NCI-H2107 (cell line): ENCODE measurements at regions not wholly inside any gene's neighbourhood (a gene's known extent, or its start where the extent isn't known, plus 50 kb on each side); places are given as distances from the start of the nearest gene placed in this dataset.

Experiments used
- DNase-seq: peaks from one replicate; lab custom pipeline; 2025; lab: John Stamatoyannopoulos, UW

DNA sequence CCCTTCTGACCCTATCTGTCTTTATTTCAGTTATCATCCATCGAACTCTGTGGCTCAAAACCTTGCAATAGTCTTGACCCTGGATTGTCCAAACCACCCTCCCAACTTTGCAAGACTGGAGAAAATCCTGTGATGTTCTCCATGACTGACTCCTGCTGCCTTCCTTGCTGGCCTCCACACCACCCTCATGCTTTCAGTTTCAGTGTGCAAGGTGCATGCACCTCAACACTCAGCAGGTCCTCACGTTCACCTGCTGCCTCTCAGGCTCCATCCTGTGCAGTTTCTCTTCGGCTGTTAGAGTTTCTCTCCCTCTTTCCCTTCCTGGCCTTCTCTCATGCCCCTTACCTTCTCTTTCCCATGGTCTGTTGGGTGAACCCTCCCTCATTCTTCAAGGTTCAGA is 59.4 kb upstream of the ASIC2 start:
- DNase-seq, result no peak

DNA sequence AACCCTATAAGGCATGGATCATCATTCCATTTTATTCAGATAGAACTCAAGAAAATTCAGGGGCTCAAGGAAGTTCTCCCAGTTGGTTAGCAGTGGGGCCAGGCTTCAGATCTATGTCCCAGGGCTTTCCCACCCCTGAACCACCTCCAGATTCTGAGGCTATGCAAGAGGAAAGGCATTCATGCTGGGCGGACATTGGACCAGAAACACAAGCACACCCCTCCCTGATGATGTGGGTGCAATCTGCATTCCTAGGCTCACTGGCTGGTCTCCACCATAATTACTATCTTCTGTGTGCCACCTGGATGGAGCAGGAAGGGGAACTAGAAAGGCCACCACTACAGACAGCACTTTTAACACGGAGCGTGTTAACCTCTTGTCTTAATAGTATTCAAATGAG is 63.2 kb upstream of the ASIC2 start:
- DNase-seq, result no peak

DNA sequence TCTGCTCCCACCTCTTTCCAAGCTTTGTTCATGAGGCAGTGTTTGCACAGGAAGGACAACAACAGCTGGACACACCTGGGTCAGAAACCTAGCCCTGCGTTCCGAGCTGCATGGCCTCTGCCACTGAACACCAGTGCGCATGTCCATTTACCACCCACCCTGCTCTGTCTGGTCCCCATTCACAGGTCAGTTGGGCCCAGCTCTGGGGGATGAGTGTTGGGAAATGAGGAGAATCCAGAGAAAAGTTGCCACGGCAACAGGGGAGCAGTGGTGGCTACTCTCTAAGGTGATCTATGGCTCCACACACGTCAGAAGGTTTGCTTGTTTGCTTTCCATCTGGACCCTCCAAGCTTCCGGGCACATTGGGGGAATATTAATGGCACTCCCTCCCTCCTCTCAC is 70.4 kb upstream of the ASIC2 start:
- no peak for DNase-seq

DNA sequence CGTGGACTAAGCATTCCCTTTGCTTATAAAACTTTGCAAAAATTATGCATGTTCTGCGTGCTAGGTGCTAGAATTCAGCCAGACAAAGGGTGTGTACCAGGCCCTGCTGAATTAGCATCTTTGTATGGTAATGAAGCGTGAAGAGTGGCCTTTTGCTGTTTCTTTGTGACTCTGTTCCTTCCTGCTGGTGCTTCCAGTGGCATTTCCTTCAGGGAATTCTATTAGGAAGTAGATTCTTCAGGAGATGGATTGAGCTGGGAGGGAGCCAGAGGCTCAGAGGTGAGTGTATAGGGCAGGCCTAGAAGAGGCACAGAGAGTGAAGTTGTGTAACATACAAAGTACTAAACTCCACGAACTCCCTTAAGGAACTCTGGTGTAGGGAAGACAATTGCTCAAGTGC is 73.9 kb upstream of the ASIC2 start:
- no peak for DNase-seq

DNA sequence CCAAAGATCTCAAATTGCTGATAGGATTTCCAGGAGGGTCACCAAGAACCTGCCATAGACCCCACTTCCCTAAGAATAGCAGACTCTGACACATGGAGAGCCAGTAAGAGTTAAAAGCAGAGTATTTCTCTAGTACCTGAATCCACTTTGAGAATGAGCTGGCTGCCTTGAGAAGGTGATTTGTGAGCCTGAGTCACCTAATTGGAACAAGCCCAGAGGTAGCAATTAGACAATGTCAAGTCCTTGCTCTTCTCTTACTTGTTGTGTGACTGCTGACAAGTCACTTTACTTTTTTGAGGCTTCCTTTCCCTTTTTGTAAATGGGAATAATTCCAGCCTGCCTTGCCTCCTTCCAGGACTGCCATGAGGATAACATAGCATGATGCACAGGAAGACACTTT is 76.1 kb upstream of the ASIC2 start:
- no peak for DNase-seq

DNA sequence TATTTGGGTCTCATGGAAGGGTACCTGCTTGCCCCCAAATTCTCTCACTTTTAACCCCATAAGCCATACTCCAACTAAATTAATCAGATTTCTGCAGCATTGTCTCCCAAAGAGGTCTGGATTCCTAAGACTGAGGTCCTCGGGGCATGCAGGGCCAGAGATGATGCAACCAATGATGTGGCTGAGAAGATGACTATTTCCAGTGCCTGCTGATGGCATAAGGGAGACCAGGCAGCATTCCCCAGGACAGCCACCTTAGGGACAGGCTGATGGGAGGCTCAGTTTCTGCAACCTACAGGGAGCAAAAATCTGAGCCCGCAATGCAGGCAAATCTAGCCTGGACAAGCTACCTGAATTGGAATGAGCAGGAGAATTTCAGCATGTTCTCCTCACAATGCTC is 76.8 kb upstream of the ASIC2 start:
- no peak for DNase-seq

DNA sequence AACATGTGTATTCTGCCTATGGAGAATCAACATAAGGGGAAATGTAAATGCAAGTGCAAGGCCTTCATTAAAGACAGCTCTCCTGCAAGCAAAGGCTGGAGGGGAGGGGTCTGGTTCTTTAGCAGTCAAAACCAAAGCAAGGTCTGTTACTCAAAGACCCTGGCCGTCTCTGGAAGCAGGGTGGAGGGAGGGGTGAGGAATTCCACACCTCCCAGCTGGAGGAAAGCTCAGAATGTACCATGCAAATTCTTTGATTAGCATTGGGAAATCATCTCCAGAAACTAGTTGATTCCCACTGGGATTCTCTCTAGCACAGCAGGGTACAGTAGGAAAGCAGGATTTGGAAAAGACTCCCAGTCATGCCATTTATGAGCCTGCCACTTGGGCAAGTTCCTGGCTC is 77.3 kb upstream of the ASIC2 start:
- DNase-seq, result no peak

DNA sequence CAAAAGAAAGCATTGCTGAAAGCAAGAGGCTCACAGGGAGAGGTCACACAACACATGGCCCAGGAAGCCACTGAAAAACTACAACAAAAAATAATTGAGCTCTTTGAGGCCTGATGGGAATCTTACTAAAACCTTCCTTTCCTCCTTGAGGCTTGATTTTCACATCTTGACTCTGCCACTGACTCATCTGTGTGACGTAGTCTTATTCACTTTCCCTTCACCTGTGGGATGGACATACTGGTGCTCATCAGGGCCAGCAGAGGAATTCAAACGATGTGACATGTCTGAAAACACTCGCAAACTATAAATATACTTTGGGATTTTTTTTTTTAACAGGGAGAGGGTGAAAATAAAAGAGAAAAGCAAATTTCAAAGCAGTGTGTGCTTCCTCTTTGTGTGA is 78.3 kb upstream of the ASIC2 start:
- no peak for DNase-seq

DNA sequence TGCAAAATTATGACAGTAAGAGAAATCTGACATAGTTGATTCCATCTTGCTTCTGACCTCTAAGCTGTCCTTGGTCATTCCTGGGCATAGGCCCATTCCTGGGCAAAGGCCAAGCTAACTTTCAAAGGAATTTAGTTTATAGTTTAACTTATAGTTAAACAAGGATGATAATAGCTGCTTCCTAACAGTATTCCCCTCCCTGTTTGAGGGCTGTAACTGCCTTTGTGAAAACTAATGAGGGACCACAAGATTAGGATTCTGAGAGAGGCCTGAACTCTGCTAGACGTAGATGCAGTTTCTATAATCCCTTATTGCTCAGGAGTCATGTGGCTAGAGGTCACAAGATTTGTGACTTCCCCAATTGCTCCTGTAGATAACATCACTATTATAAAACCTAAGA is 80.2 kb upstream of the ASIC2 start:
- no peak for DNase-seq

DNA sequence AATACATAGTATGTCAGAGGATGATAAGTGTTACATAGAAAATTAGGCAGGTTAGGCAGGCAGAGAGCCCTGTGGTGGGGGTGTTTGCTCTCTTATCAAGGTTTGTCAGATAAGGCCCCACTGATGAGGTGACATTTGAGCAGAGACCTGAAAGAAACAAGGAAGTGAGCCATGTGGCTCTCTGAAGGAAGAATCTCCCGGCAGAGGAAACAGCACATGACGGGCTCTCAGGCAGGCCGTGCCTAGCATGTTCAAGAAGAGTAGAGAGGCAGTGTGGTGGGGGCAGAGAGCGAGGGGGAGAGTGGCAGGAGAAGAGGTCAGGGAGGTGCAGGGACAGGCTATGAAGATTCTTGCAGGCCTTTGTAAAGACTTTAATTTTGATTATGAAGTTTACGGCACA is 82.0 kb upstream of the ASIC2 start:
- DNase-seq, result no peak

DNA sequence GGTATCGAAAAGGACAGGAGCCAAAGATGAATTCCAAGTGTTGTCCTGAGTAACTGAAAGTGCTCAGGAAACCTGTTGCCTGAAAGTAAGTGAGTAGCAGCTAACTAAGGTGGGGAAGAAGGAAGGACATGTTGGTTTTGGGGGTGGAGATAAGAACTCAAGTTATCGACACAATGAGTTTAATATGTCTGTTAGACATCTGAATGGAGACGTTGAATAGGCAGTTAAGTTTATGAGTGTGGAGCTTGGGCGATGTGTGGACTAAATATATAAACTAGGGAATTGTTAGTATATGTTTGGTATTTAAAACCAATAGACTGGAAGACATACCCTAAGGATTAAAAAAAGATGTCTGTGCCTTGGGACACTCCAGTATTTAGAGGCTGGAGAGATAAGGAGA is 82.7 kb upstream of the ASIC2 start:
- DNase-seq, result no peak

DNA sequence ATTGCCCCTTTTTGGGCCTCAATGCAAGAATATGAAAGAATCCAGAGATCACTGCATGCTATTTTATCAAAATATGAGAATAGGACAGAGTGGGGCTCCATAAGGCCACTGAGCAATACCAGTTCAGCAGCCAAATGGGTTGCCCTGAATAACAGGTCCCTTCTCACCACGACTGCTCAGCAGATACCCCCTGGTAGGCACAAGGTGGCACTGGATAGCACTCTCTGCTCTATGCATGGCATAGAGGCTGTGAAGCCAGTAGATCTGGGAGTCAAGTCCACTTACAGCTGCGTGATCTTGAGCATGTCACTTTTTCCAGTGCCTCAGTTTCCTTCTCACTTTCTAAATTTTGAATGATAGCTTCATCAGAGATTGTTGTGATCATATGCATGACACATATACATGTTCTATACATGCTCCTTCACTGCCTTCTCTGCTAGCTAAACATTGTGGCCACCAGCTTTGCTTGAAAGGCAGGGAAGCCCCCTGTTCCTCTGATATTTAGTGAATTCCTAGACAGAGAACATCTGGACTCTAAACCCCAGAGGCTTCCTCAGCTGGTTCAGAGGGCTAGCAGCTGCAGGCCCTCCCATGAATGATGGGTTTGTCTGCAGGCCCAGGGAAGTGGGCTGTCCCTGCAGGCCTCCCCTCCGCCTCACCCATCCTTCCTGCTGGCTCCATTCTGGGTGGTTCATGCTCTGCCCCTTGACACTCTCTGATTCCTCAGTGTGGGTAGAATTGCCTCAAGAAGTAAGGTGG is 84.9 kb upstream of the ASIC2 start:
- no peak for DNase-seq

DNA sequence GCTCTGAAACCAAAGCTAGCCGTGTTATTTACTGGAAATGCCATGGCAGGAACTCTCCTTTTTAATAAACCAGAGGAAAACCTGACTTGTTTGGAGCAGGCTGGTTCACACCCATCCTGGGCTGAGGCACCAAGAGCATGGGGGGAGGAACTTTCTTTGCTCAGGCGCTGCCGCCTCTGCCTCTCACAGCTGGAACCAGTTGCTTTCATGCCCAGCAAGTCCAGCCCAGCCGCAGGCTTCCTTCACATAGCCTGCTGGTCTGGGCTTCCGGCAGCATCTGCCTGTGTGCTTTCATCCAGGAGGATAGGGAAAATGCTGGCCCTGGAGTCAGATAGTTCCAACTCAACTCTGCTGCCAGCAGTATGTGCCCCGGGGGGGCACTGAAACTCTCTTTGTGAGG is 88.1 kb upstream of the ASIC2 start:
- DNase-seq, result no peak

DNA sequence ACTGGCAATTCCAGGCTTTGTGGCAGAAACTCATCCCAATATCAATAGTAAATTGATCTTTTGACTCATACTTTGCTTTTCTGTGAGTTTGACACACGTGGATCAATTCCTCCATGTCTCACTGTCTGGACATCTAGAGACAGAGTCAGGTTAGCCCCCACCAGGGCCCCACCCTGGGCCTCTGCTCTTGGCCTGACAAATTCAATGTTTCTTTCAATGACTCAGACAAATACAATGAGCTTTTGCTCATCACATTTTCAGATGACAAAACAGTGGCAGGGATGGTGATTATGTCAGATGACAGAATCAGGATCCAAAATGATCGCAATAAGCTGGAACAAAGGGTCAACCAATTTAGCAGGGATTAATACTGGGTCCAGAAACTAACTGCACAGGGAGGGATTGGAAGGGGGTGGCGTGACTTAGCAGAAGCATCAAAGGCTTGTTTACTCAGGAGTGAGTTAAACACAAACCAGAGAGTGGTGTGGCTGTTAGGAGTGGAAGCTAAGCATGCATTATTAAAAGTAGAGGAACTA is 90.5 kb upstream of the ASIC2 start:
- DNase-seq, result no peak

DNA sequence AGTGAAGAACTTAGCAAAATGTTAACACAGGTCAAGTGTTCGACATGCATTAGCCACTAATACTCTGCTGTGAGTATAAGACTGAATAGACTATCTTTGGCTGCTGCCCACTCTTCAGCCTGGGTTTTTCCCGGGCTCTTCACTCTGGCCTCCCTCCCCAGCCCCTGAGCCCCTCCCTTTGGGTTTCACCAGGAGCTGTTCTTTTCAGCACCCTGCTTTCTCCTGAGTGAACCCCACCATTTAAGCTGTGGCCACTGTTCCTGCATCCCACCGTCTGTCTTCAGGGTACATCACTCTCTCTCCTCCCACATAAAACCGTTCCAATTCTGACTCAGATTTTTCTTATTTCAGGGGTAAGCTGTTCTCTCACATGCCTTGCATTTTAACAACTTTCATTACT is 92.0 kb upstream of the ASIC2 start:
- DNase-seq, result no peak

DNA sequence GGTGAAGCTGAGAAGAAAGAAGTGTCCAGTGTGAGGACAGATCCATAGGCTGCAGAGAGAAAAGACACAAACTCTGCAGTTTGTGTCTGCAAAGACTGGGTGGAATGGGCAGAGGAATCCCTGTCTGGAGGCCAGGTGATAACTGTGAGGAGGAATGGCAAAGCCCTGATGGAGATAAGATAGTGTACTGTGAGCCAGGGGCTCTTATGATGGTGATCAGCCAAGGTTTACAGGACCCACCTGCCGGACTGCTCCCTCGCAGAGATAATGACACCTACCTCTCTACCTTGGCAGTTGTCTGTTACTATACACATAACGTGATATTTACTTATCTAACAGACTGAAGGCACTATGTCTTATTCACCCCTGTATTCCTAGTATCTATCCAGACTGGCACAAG is 92.6 kb upstream of the ASIC2 start:
- DNase-seq, result no peak

DNA sequence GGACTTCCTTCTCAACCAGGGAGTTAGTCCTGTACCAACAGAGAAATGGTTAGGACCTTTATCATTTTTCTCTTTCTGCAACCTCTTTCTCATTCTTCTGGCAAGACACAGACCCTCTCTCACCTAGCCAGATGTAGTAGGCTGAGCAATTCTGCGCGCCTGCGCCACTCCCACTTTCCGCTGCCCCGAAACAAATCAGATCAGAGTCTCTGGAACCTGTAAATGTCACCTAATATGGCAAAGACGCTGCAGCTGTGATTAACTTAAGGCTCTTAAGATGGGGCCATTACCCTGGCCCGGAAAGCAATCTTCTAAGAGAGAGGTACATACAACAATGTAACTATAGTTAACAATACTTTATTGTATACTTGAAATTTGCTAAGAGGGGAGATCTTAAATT is 94.3 kb upstream of the ASIC2 start:
- no peak for DNase-seq

DNA sequence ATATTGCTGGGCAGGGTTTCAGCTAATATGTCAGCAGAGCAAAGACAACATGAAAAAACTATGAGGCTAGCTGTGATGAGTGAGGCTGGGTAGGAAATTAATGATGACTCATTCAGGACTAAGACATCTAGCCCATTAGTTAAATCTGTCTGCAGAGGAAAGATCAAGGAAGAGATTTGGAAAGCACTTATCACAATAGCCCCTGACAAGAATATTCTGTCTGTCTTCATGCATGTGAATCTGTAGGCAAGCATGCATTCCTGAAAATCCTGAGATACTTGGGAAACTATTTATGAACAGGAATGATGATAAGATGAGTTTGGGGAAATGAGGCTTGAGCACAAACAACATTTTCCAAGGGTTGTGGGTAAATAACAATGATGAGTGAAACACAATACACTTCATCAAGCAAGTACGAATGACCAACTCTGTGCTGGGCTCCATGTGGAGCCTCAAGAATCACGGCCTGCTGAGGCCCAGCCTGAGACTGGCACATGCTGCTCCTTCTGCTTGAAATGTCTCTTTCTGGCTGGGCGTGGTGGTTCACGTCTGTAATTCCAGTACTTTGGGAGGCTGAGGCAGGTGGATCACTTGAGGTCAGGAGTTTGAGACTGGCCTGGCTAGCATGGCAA is 96.5 kb upstream of the ASIC2 start:
- DNase-seq, result no peak

DNA sequence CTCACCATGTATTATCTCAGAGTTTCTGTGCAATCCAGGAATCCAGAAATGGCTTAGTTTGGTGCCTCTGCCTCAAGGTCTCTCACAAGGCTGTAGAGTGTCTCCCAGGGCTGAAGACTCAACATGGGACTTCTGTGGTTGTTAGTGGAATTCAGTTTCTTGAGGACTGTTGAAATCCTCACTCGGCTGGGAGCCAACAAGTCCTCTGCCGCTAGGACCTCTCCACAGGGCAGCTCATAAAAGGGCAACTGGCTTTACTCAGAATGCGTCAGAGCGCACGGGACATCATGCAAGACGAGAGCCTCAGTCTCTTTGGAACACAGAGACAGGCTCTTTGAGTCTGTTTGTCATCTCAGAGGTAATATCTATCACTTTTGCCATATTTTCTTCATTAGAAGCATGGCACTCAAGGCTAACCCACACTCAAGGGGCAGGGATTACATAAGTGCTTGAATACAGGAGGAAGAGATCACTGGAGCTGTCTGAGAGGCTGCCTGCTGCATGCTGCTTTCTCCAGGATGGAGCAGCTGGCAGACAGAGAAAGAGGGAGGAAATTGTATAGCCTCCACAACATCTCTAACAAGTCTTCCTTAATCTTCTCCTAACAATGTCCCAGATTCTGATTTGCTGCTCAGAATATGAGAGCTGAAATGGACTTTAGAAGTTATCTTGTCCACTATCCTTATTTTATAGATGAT is 97.5 kb upstream of the ASIC2 start:
- no peak for DNase-seq

DNA sequence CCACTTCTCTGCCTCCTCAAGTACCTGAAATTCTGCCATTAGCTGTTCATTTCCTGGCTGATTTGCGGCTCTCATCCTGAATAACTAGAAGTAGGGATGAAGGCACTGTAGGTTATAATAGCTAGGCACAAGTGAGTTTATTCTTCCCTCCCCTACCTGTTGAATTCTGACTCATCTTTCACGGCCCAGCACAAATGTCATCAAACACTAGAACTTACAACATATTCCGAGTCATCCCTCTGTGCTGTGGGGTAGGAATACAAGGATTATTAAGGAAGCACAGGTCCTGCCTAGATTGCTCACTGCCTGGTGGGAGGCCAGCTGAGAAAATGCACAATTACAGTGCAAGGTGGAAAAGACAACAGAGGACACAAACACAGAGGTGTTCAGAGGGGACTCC is 103.7 kb upstream of the ASIC2 start:
- DNase-seq, result no peak

DNA sequence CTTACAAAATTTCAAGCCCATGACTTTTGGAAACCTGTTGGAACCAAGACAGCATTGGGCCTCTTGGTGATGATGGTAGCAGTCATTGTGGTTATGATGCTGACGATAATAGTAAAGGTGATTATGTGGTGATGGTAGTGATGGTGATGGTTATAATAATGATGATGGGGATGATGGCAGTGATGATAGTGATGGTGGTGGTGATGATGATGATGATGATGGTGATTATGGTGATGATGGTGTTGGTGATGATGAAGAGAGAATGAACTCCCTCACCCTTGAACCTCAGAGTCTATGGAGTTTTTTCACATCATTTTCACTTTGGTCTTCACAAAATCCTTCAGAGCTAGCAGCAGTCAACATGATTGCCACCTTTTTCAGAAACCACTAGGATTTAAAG is 105.3 kb upstream of the ASIC2 start:
- DNase-seq, result no peak

DNA sequence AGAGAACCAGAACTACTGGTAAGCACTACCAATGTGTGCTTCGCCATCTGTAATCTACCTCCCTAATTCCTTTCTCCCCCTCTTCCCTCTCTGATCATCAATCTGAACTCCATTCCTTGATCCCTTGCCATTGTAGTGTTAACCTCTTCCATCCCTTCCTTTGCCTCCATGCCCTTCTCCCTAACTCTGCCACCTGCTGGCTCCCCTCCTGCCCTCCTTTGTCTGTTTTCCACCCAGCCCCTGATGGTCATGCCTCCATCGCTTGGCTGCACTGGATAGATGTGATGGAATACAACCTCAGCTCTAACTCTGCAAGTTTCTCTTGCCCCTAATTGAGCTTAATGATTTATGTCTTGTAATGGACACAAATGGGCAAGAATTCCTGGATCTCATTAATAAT is 108.2 kb upstream of the ASIC2 start:
- no peak for DNase-seq

DNA sequence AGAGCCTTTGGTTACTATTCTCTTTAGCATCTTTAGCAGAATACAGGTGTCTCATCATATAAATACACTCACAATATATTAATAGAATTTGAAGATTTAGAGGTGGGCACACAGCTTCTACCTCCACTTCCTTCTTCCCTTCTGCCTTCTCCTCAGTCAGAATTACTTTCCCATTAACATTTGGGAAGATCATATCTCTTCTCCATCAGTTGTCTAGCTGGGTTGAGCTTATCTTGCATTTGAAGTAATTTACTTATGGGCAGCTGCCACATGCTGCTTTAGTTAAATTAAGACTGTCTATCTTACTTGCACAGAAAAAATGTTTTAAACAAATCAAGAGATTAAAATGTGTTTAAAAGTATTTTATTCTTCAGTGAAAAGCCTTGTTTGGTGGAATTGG is 110.1 kb upstream of the ASIC2 start:
- no peak for DNase-seq
